SIG-M5 treated with dmso at 0.1 percent for 504 hours (cell line): ENCODE measurements at regions not wholly inside any gene's neighbourhood (a gene's known extent, or its start where the extent isn't known, plus 50 kb on each side); places are given as distances from the start of the nearest gene placed in this dataset.
A peak's percentile ranks its signal among the peaks of the same experiment; 100 is the strongest.

Experiments used
- DNase-seq: peaks from one replicate; lab custom pipeline; 2025; ENCODE audit not compliant: unreplicated experiment; lab: John Stamatoyannopoulos, UW

- no peak for DNase-seq
Measured at GRCh38 chrX:20438871-20439526, 172.3 kb upstream of the RPS6KA3 start.

- no peak for DNase-seq
Measured at GRCh38 chrX:20437683-20438082, 171.0 kb upstream of the RPS6KA3 start.

- DNase-seq = no peak
Measured at GRCh38 chrX:20435913-20436312, 169.2 kb upstream of the RPS6KA3 start.

- DNase-seq = no peak
Measured at GRCh38 chrX:20434986-20435385, 168.3 kb upstream of the RPS6KA3 start.

GRCh38 chrX:20433388-20433775 lies 166.7 kb upstream of the RPS6KA3 start:
- no peak for DNase-seq

- peak; percentile 35 for DNase-seq
Measured at GRCh38 chrX:20432746-20433387, 166.2 kb upstream of the RPS6KA3 start.

- DNase-seq = no peak
Measured at GRCh38 chrX:20432048-20432447, 165.3 kb upstream of the RPS6KA3 start.

GRCh38 chrX:20431486-20431885 lies 164.8 kb upstream of the RPS6KA3 start:
- no peak for DNase-seq

- peak; percentile 19 for DNase-seq
Measured at GRCh38 chrX:20427173-20427770, 160.6 kb upstream of the RPS6KA3 start.

- DNase-seq = no peak
Measured at GRCh38 chrX:20421697-20422096, 155.0 kb upstream of the RPS6KA3 start.

- no peak for DNase-seq
Measured at GRCh38 chrX:20421275-20421674, 154.6 kb upstream of the RPS6KA3 start.

- DNase-seq = no peak
Measured at GRCh38 chrX:20420058-20420457, 153.3 kb upstream of the RPS6KA3 start.

GRCh38 chrX:20418379-20419150 lies 151.9 kb upstream of the RPS6KA3 start:
- DNase-seq = no peak

- no peak for DNase-seq
Measured at GRCh38 chrX:20414762-20415445, 148.2 kb upstream of the RPS6KA3 start.

- no peak for DNase-seq
Measured at GRCh38 chrX:20414066-20414465, 147.4 kb upstream of the RPS6KA3 start.

GRCh38 chrX:20412871-20413486 lies 146.3 kb upstream of the RPS6KA3 start:
- DNase-seq = peak; percentile 15

GRCh38 chrX:20410540-20410939 lies 143.8 kb upstream of the RPS6KA3 start:
- no peak for DNase-seq

- no peak for DNase-seq
Measured at GRCh38 chrX:20409991-20410390, 143.3 kb upstream of the RPS6KA3 start.

GRCh38 chrX:20402956-20403355 lies 136.2 kb upstream of the RPS6KA3 start:
- DNase-seq = peak; percentile 25

- no peak for DNase-seq
Measured at GRCh38 chrX:20399728-20400414, 133.2 kb upstream of the RPS6KA3 start.
